HuH-7 (cell line): ENCODE measurements at regions not wholly inside any gene's neighbourhood (a gene's known extent, or its start where the extent isn't known, plus 50 kb on each side); places are given as distances from the start of the nearest gene placed in this dataset.

Experiments
- DNase-seq: peaks from one replicate; pipeline ENCODE4 v3.0.0; 2011; ENCODE audit warnings: low spot score

- no peak for DNase-seq
Observed at GRCh38 chr3:124602980-124603627, 127.1 kb upstream of the UMPS start.

- DNase-seq, result no peak
Observed at GRCh38 chr3:124605781-124606579, 124.3 kb upstream of the UMPS start.

- no peak for DNase-seq
Observed at GRCh38 chr3:124607163-124607562, 123.1 kb upstream of the UMPS start.

GRCh38 chr3:124609402-124609801 lies 120.8 kb upstream of the UMPS start:
- no peak for DNase-seq

GRCh38 chr3:124610130-124610529 lies 120.1 kb upstream of the UMPS start:
- no peak for DNase-seq

GRCh38 chr3:124611520-124611919 lies 118.7 kb upstream of the UMPS start:
- peak; percentile 50 for DNase-seq

GRCh38 chr3:124615896-124616543 lies 114.2 kb upstream of the UMPS start:
- DNase-seq, result no peak

GRCh38 chr3:124617177-124617576 lies 113.1 kb upstream of the UMPS start:
- DNase-seq, result no peak

- DNase-seq, result no peak
Observed at GRCh38 chr3:124619887-124620599, 110.2 kb upstream of the UMPS start.

- peak; percentile 71 for DNase-seq
Observed at GRCh38 chr3:124620600-124621063, 109.6 kb upstream of the UMPS start.

GRCh38 chr3:124621498-124621897 lies 108.8 kb upstream of the UMPS start:
- DNase-seq, result no peak

- DNase-seq, result no peak
Observed at GRCh38 chr3:124625074-124625473, 105.2 kb upstream of the UMPS start.

- DNase-seq, result no peak
Observed at GRCh38 chr3:124627501-124627908, 102.7 kb upstream of the UMPS start.

GRCh38 chr3:124628863-124629262 lies 101.4 kb upstream of the UMPS start:
- no peak for DNase-seq

GRCh38 chr3:124629497-124629896 lies 100.8 kb upstream of the UMPS start:
- DNase-seq, result no peak

GRCh38 chr3:124630960-124631359 lies 99.3 kb upstream of the UMPS start:
- no peak for DNase-seq

- no peak for DNase-seq
Observed at GRCh38 chr3:124631727-124632126, 98.5 kb upstream of the UMPS start.

- no peak for DNase-seq
Observed at GRCh38 chr3:124632566-124633140, 97.6 kb upstream of the UMPS start.

- DNase-seq, result no peak
Observed at GRCh38 chr3:124633524-124633923, 96.7 kb upstream of the UMPS start.

GRCh38 chr3:124634210-124635168 lies 95.8 kb upstream of the UMPS start:
- peak; percentile 28 for DNase-seq

GRCh38 chr3:124635169-124635539 lies 95.1 kb upstream of the UMPS start:
- peak; percentile 21 for DNase-seq
